Spleen (tissue), 11 donors: ENCODE measurements at regions not wholly inside any gene's neighbourhood (a gene's known extent, or its start where the extent isn't known, plus 50 kb on each side); places are given as distances from the start of the nearest gene placed in this dataset.

ENCODE experiments used
- DNase-seq: peaks from one replicate; pipeline ENCODE4 v3.0.0-alpha.2; 2020
- H3K27ac ChIP-seq, 8 donors: fragments of 200-600 bp; sonication (generic) in 7 of 8; 1 replicate in 4 of 8; 2 replicates in 4 of 8; pipeline versions ENCODE4 v1.5.0 to v1.8.0; 2016 to 2021; ENCODE audit warnings: inconsistent platforms in 4 of 8, mild to moderate bottlenecking in 4 of 8, moderate library complexity in 1 of 8
- H3K27me3 ChIP-seq, 7 donors: fragments of 200-600 bp; sonication (generic) in 6 of 7; replicated peaks in 1 of 7; 1 replicate in 4 of 7; 2 replicates in 3 of 7; pipeline versions ENCODE4 v1.5.0 to v1.8.0; 2016 to 2021; ENCODE audit warnings: inconsistent platforms in 3 of 7, mild to moderate bottlenecking in 1 of 7
- H3K36me3 ChIP-seq, 6 donors: fragments of 200-600 bp; sonication (generic) in 5 of 6; 1 replicate in 4 of 6; 2 replicates in 2 of 6; pipeline versions ENCODE4 v1.5.0 to v1.8.0; 2016 to 2021; ENCODE audit warnings: inconsistent platforms in 2 of 6
- H3K4me1 ChIP-seq, 6 donors: fragments of 200-600 bp; sonication (generic) in 5 of 6; 1 replicate in 3 of 6; 2 replicates in 3 of 6; pipeline versions ENCODE4 v1.5.0 to v1.8.0; 2016 to 2021; ENCODE audit warnings: inconsistent platforms in 3 of 6
- H3K4me3 ChIP-seq, 8 donors: fragments of 200-600 bp; sonication (generic) in 7 of 8; 1 replicate in 4 of 8; 2 replicates in 4 of 8; pipeline versions ENCODE4 v1.5.0 to v1.8.0; 2016 to 2021; ENCODE audit warnings: inconsistent platforms in 4 of 8, mild to moderate bottlenecking in 4 of 8, moderate library complexity in 2 of 8
- H3K9me3 ChIP-seq, 8 donors: fragments of 200-600 bp; sonication (generic) in 7 of 8; 1 replicate in 4 of 8; 2 replicates in 4 of 8; pipeline versions ENCODE4 v1.5.0 to v1.8.0; 2016 to 2021; ENCODE audit warnings: inconsistent platforms in 4 of 8
- POLR2A ChIP-seq, 3 donors: fragments of 450-650 bp; IDR thresholded peaks; one replicate each; pipeline ENCODE4 v1.5.1; 2017; ENCODE audit warnings: antibody characterized with exemption in 3 of 3, mild to moderate bottlenecking in 1 of 3
- POLR2AphosphoS5 ChIP-seq, 3 donors: sonication (generic); formaldehyde crosslinking; IDR thresholded peaks; one replicate each; pipeline ENCODE4 v1.5.1; 2017; ENCODE audit warnings: antibody characterized with exemption in 3 of 3
- WGBS, 5 donors: extraction: QIAGEN DNeasy Blood & Tissue Kit in 3 of 5; methylation state at CpG; one replicate each; pipeline versions ENCODE4 v1.1.5 to v1.1.7; 2013 to 2018; 5-methylcytosine and 5-hydroxymethylcytosine counted together
- intact Hi-C: fragments of 100-400 bp; cut with DNase I; formaldehyde crosslinking; loops from one replicate; pipeline ENCODE4 v1.15.0; 2023; ENCODE audit warnings: low total_unique reads
- TF ChIP-seq, protein P1 (sequence below), 11 experiments: fragments of 200-600 bp in 7 of 11; fragments of 450-650 bp in 4 of 11; sonication (generic) in 4 of 11; IDR thresholded peaks in 8 of 11; conservative IDR thresholded peaks in 3 of 11; 1 replicate in 7 of 11; 2 replicates in 4 of 11; pipeline versions ENCODE4 v1.4.0 to v1.8.0; 2016 to 2021; ENCODE audit warnings: antibody characterized with exemption in 11 of 11, inconsistent platforms in 4 of 11, mild to moderate bottlenecking in 1 of 11
- donor health status: healthy with polysubstance abuse.
- donor health status: DM: no; HTN: no; CAD: no; lungs with moderate emphysema.
- donor health status: DM: no; HTN: no; CAD: no.
- donor health status: Bipolar disorder and iron deficiency.
- donor health status: healthy.
- donor health status: DM: no; HTN: no; CAD: no.
- donor health status: DM: yes; HTN: yes; CAD: no.

DNA sequence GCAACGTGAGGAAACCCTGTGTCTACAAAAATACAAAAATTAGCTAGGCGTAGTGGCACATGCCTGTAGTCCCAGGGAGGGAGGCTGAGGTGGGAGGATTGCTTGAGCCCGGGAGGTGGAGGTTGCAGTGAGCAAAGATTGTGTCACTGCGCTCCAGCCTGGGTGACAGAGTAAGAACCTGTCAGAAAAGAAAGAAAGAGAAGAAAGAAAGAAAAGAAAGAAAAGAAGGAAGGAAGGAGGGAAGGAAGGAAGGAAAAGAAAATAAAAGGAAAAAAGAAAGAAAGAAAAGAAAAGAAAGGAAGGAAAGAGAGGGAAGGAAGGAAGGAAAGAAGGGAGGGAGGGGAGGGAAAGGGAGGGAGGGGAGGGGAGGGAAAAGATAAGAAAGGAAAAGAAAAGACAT is 89.9 kb upstream of the HPCAL1 start:
- Histone ChIP-seq H3K27me3 (no peaks in the 10 kb centered on the region), H3K9me3 (no peaks in the 10 kb centered on the region), H3K4me3 (no peak overlapping the region), H3K27ac (no peak overlapping the region), H3K4me1 (no peaks in the 10 kb centered on the region), H3K36me3 (no peaks in the 10 kb centered on the region)
- TF ChIP-seq POLR2A (IDR thresholded peaks at IDR 0.05) (no peak), POLR2AphosphoS5 (IDR thresholded peaks at IDR 0.05) (no peak)
- TF ChIP-seq, protein P1, sequence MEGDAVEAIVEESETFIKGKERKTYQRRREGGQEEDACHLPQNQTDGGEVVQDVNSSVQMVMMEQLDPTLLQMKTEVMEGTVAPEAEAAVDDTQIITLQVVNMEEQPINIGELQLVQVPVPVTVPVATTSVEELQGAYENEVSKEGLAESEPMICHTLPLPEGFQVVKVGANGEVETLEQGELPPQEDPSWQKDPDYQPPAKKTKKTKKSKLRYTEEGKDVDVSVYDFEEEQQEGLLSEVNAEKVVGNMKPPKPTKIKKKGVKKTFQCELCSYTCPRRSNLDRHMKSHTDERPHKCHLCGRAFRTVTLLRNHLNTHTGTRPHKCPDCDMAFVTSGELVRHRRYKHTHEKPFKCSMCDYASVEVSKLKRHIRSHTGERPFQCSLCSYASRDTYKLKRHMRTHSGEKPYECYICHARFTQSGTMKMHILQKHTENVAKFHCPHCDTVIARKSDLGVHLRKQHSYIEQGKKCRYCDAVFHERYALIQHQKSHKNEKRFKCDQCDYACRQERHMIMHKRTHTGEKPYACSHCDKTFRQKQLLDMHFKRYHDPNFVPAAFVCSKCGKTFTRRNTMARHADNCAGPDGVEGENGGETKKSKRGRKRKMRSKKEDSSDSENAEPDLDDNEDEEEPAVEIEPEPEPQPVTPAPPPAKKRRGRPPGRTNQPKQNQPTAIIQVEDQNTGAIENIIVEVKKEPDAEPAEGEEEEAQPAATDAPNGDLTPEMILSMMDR (IDR thresholded peaks at IDR 0.05 in 8 of 11, conservative IDR thresholded peaks at IDR 0.05 in 3 of 11), result no peak
- peak; percentile 27 for DNase-seq
- 87 to 98% (median 94%) methylated on average over 4 of the region's 4 CpGs for WGBS, 5 donors
- intact Hi-C loops, result no loop called here

DNA sequence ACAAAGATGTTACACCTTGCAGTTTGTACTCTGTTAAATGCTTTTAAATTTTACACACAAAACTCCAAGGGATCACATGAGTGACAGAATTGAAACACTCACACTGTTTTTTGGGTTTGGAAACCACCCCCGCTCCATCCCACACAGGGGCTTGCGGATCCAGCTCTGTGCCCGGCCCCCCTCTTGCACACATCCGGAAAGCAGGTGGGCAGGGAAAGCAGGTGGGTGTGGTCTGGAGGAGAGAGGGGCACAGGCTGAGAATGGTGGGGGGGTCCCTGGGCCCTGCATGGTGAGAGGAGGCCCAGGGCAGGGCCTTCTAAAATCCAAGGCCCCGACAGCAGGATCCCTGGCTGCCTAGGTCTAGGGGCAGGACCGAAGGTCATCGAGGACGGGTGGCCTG is 88.5 kb upstream of the HPCAL1 start:
- no peak overlapping the region for H3K27ac ChIP-seq
- 89 to 95% (median 94%) methylated on average over 7 to 8 of the region's 8 CpGs for WGBS, 5 donors
- DNase-seq, result peak; percentile 35
- H3K36me3 ChIP-seq, result no peaks in the 10 kb centered on the region
- no peak for TF ChIP-seq POLR2A (IDR thresholded peaks at IDR 0.05)
- no peaks in the 10 kb centered on the region for H3K27me3 ChIP-seq
- H3K9me3 ChIP-seq, result no peaks in the 10 kb centered on the region
- intact Hi-C loops, result no loop called here
- H3K4me1 ChIP-seq, result no peaks in the 10 kb centered on the region
- no peak overlapping the region for H3K4me3 ChIP-seq

DNA sequence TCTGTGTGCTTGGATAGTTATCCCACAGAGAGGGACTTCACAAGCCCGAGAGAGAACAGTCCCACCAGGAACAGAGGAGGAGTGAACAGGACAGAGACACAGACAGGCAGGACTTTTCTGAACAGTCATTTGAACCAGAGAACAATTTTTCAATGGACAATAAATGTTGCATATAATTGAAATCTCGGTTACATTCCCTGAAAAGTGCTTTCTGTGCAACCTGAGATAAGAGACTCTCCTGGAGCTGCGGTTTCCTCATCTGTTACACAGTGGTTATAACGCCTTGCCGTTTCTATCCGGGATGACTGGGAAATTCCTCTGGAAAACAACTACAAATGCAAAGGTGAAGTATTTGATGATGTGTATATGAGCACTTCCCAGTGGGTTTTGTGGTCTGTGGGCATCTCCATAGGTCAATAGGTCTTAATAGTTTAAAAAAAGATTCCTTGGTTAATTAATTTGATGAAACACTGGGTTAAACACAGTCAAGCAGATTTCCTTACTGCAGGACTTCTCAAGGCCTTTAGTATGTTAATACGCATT is 87.2 kb upstream of the HPCAL1 start:
- intact Hi-C loops, result no loop called here
- 88 to 95% (median 92%) methylated on average over 7 of the region's 7 CpGs for WGBS, 5 donors

GRCh38 chr2:10216677-10217488 is 85.8 kb upstream of the HPCAL1 start:
- TF ChIP-seq, protein P1 (IDR thresholded peaks at IDR 0.05 in 8 of 11, conservative IDR thresholded peaks at IDR 0.05 in 3 of 11), result no peak
- TF ChIP-seq POLR2AphosphoS5 (IDR thresholded peaks at IDR 0.05) (no peak), POLR2A (IDR thresholded peaks at IDR 0.05) (no peak)
- Histone ChIP-seq H3K4me3 (no peak overlapping the region), H3K36me3 (no peaks in the 10 kb centered on the region), H3K27ac (peak overlapping the region in 1 of 8 donors; percentile 40), H3K27me3 (peaks cover 0 to 8% (median 0%) of the 10 kb centered on the region in 7 donors), H3K9me3 (no peaks in the 10 kb centered on the region), H3K4me1 (peaks cover 0 to 10% (median 0%) of the 10 kb centered on the region in 6 donors)
- WGBS, 5 donors, result 87 to 94% (median 89%) methylated on average over 23 to 28 of the region's 28 CpGs
- intact Hi-C loops, result no loop called here
- peak; percentile 58 for DNase-seq

More for the DNA sequence above, 87.2 kb upstream of the HPCAL1 start:
- Histone ChIP-seq H3K27me3 (no peaks in the 10 kb centered on the region), H3K27ac (no peak overlapping the region), H3K4me1 (peaks cover 0 to under 1% (median 0%) of the 10 kb centered on the region in 6 donors), H3K9me3 (no peaks in the 10 kb centered on the region), H3K4me3 (no peak overlapping the region), H3K36me3 (no peaks in the 10 kb centered on the region)
- TF ChIP-seq POLR2AphosphoS5 (IDR thresholded peaks at IDR 0.05) (no peak), POLR2A (IDR thresholded peaks at IDR 0.05) (no peak)
- TF ChIP-seq, protein P1 (IDR thresholded peaks at IDR 0.05 in 8 of 11, conservative IDR thresholded peaks at IDR 0.05 in 3 of 11), result no peak
- no peak for DNase-seq
